ELF-1 (cell line): ENCODE measurements at regions not wholly inside any gene's neighbourhood (a gene's known extent, or its start where the extent isn't known, plus 50 kb on each side); places are given as distances from the start of the nearest gene placed in this dataset.
"Not testable (repeated sequence)": the region's sequence is repeated elsewhere in the genome, so short reads cannot be mapped to it uniquely, and the experiment has no call there.

ENCODE experiments used
- DNase-seq: peaks from one replicate; pipeline ENCODE4 v3.0.0-alpha.2; 2016; ENCODE audit warnings: low read depth, low spot score

- DNase-seq: peak; percentile 96
Observed at GRCh38 chrX:115968436-115969252, 201.9 kb upstream of the AGTR2 start.

- no peak for DNase-seq
Observed at GRCh38 chrX:115970718-115971117, 199.8 kb upstream of the AGTR2 start.

- DNase-seq: peak; percentile 60
Observed at GRCh38 chrX:115972717-115973116, 197.8 kb upstream of the AGTR2 start.

- DNase-seq: no peak
Observed at GRCh38 chrX:115978068-115978467, 192.5 kb upstream of the AGTR2 start.

GRCh38 chrX:115983148-115983547, 187.4 kb upstream of the AGTR2 start:
- peak; percentile 91 for DNase-seq

GRCh38 chrX:115987464-115987863, 183.1 kb upstream of the AGTR2 start:
- DNase-seq: not testable (repeated sequence)

- no peak for DNase-seq
Observed at GRCh38 chrX:115988825-115989224, 181.7 kb upstream of the AGTR2 start.

- no peak for DNase-seq
Observed at GRCh38 chrX:115989686-115990085, 180.9 kb upstream of the AGTR2 start.

- DNase-seq: no peak
Observed at GRCh38 chrX:116009346-116009745, 161.2 kb upstream of the AGTR2 start.

GRCh38 chrX:116009861-116010710, 160.5 kb upstream of the AGTR2 start:
- peak; percentile 70 for DNase-seq

- no peak for DNase-seq
Observed at GRCh38 chrX:116010939-116011338, 159.6 kb upstream of the AGTR2 start.

GRCh38 chrX:116031331-116031730, 139.2 kb upstream of the AGTR2 start:
- no peak for DNase-seq
